ENCODE measurements at regions not wholly inside any gene's neighbourhood (a gene's known extent, or its start where the extent isn't known, plus 50 kb on each side); places are given as distances from the start of the nearest gene placed in this dataset.

DNA sequence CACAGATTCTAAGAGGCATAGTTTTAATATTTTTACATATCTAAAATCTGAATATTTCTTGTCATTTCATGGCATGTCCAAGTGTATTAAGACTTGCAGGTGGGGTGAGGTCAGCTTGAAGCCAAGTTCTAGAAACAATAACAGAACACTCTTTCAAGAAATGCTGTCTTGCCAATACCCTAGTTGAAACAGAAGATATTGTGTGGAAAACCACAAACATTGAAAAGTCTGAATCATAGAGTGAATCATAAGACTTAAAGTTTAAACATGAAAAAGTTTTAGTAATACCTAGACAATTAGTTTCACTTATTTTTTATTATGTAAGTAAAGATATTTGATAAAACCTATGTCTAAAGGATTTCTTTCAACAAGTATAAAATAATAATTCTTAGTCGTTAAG is 191.5 kb upstream of the CAND1 start:
- Histone ChIP-seq H2AFZ (ENCODE audit: low read length) (no peak overlapping the region), H3K23me2 (ENCODE audit: insufficient read length, low read depth, low read length, poor library complexity, severe bottlenecking) (no peaks in the 10 kb centered on the region), H3K9ac (ENCODE audit: extremely low read depth, insufficient read length, low read length) (no peak overlapping the region), H3K14ac (ENCODE audit: insufficient read depth, low read length) (no peak overlapping the region), H3K56ac (ENCODE audit: insufficient read length, low read depth, low read length) (no peak overlapping the region), H3K79me2 (ENCODE audit: insufficient read depth, low read length) (no peaks in the 10 kb centered on the region), H2BK15ac (ENCODE audit: low read depth, low read length) (no peak overlapping the region), H3K4me1 (ENCODE audit: insufficient read depth, low read length) (peaks cover 7% of the 10 kb centered on the region; the same call in 1 of the 2 replicates), H3K79me1 (ENCODE audit: insufficient read depth, low read depth, low read length, poor library complexity, severe bottlenecking) (no peaks in the 10 kb centered on the region), H3K4me2 (ENCODE audit: insufficient read depth, insufficient read length, low read length) (no peak overlapping the region), H2BK12ac (ENCODE audit: insufficient read length, low read depth, low read length) (no peak overlapping the region), H3K4ac (ENCODE audit: low read depth, low read length) (no peak overlapping the region), H2AK5ac (ENCODE audit: insufficient read length, low read length) (no peak overlapping the region), H3K9me3 (ENCODE audit: control insufficient read depth, low read depth, low read length) (no peaks in the 10 kb centered on the region), H3T11ph (ENCODE audit: low read length) (no peak overlapping the region), H3K27me3 (ENCODE audit: insufficient read depth, low read length) (no peaks in the 10 kb centered on the region), H4K20me1 (ENCODE audit: control insufficient read depth, insufficient read depth, insufficient read length) (no peaks in the 10 kb centered on the region), H3K23ac (ENCODE audit: insufficient read length, low read depth, low read length) (no peak overlapping the region), H4K8ac (replicated peaks; ENCODE audit: insufficient read length, low read depth, low read length) (no peak overlapping the region), H3K27ac (ENCODE audit: insufficient read length, low read depth, low read length) (no peak overlapping the region), H2BK20ac (ENCODE audit: low read depth, low read length, poor library complexity, severe bottlenecking) (no peak overlapping the region), H4K91ac (ENCODE audit: insufficient read length, low read depth, low read length) (no peak overlapping the region), H2BK5ac (ENCODE audit: insufficient read length, low read length) (no peak overlapping the region), H3K18ac (ENCODE audit: insufficient read length, low read depth, low read length) (no peak overlapping the region), H4K5ac (ENCODE audit: insufficient read length, low read depth, low read length) (no peak overlapping the region), H2BK120ac (ENCODE audit: low read depth, low read length, poor library complexity, severe bottlenecking) (no peak overlapping the region)
- Mint-ChIP-seq H3K9me3 (no peaks in the 10 kb centered on the region), H3K4me1 (peaks cover 18 to 23% of the 10 kb centered on the region in 2 experiments), H3K36me3 (ENCODE audit: insufficient read depth in 1 of 3, low read depth in 3 of 3) (no peaks in the 10 kb centered on the region), H3K27me3 (ENCODE audit: low read depth) (peaks cover 1% of the 10 kb centered on the region; the same call in 1 of the 2 replicates), H3K4me3 (no peak overlapping the region), H3K27ac (no peak overlapping the region)
- DNase-seq: no peak
- no CpG with 5 or more reads among the region's 1 CpG for WGBS (ENCODE audit: extremely low coverage, insufficient read length, low lambda C conversion rate)
- no peak for TF ChIP-seq CTCF (conservative IDR thresholded peaks at IDR 0.05)
